C4-2B (cell line): ENCODE measurements at regions not wholly inside any gene's neighbourhood (a gene's known extent, or its start where the extent isn't known, plus 50 kb on each side); places are given as distances from the start of the nearest gene placed in this dataset.

Source experiments
- ZFX ChIP-seq: fragments of 450-650 bp; IDR thresholded peaks from 2 replicates; pipeline ENCODE4 v1.6.1; 2017
- TF ChIP-seq, protein P1 (sequence below): fragments of 450-650 bp; conservative IDR thresholded peaks from 2 replicates; pipeline ENCODE4 v1.5.1; 2017; ENCODE audit warnings: mild to moderate bottlenecking

DNA sequence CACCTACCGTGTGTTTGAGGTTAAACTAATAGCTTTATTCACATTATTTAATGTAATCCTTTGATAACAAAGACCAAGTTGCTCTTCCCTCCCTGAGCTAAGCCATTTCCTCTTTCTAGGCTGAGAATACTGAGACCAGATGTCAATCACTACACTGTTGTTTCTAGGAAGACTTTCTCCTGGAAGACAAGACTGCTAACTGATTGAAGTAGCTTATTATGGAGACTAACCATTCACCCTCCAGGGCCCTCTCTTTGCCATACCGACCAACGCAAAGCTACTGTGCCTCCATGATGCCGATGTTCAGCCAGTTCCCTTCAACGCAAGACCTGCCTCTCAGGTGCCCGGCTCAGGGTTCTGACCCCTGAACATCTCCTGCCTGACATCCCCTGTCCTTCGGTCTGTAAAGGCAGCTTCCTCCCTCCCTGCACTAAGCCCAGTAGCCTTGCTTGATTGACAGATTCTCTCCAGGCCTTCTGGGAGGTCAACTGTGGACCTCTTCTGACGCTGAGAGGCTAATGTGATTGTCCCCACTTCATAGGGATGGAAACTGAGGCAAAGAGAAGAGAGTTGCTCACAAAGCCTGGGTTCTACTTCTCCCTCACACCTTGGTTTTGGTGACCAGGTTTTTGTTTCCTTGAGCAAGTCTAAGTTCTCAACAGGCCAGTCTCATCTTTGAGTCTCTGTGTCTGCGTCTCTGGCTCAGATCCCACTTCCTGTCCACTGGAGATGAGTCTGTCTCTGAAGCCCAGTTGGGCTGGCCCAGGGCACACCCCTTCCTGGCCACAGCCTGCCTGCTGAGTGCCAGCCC, 259.7 kb upstream of the IRX2 start:
- TF ChIP-seq, protein P1, sequence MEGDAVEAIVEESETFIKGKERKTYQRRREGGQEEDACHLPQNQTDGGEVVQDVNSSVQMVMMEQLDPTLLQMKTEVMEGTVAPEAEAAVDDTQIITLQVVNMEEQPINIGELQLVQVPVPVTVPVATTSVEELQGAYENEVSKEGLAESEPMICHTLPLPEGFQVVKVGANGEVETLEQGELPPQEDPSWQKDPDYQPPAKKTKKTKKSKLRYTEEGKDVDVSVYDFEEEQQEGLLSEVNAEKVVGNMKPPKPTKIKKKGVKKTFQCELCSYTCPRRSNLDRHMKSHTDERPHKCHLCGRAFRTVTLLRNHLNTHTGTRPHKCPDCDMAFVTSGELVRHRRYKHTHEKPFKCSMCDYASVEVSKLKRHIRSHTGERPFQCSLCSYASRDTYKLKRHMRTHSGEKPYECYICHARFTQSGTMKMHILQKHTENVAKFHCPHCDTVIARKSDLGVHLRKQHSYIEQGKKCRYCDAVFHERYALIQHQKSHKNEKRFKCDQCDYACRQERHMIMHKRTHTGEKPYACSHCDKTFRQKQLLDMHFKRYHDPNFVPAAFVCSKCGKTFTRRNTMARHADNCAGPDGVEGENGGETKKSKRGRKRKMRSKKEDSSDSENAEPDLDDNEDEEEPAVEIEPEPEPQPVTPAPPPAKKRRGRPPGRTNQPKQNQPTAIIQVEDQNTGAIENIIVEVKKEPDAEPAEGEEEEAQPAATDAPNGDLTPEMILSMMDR = no peak
- no peak for TF ChIP-seq ZFX
